GM12875 (cell line): ENCODE measurements at regions not wholly inside any gene's neighbourhood (a gene's known extent, or its start where the extent isn't known, plus 50 kb on each side); places are given as distances from the start of the nearest gene placed in this dataset.

Experiments
- H3K4me3 ChIP-seq: one replicate; pipeline ENCODE4 v1.5.1; 2011; ENCODE audit warnings: low read depth, low read length, control low read depth
- TF ChIP-seq, protein P1 (sequence below): IDR thresholded peaks from 2 replicates; pipeline ENCODE4 v1.5.1; 2011; ENCODE audit warnings: low read depth, mild to moderate bottlenecking, control low read depth, inconsistent platforms, low read length, moderate library complexity, borderline replicate concordance; ENCODE audit not compliant: insufficient read depth

DNA sequence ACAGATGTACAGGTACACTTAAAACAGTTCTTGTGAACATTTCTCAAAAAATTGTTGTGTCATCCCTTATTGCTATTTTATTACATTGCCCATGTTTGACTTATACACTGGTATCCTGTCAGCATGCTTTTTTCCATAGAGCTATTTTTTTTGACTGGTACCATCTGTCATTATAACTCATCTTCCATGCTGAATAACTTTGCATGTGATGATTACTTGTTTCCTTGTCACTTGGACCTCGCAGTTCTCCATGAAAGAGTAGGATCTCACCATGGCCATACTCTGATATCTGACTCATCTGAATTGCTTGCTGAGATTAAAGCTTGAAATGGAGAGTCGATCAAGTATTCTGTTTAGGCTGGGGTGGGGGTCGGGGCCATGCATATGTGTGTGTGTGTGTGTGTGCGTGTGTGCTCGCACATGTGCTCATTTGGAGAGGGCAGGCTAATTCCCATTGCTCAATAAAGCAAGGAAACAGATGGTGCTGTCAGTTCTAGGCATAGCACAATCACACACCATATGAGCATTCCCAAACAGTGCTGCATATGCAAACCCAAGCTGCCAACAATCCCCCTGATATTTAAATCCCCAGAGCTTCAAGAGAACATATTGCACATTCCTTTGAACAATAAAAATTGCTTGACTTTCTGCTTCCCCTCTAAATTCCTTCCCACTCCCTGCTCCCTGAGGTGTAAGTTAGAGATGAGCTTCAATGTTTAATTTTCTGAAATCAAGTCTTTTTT lies 62.9 kb downstream of the NHLRC3 start:
- TF ChIP-seq, protein P1, sequence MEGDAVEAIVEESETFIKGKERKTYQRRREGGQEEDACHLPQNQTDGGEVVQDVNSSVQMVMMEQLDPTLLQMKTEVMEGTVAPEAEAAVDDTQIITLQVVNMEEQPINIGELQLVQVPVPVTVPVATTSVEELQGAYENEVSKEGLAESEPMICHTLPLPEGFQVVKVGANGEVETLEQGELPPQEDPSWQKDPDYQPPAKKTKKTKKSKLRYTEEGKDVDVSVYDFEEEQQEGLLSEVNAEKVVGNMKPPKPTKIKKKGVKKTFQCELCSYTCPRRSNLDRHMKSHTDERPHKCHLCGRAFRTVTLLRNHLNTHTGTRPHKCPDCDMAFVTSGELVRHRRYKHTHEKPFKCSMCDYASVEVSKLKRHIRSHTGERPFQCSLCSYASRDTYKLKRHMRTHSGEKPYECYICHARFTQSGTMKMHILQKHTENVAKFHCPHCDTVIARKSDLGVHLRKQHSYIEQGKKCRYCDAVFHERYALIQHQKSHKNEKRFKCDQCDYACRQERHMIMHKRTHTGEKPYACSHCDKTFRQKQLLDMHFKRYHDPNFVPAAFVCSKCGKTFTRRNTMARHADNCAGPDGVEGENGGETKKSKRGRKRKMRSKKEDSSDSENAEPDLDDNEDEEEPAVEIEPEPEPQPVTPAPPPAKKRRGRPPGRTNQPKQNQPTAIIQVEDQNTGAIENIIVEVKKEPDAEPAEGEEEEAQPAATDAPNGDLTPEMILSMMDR: no peak
- no peak overlapping the region for H3K4me3 ChIP-seq

DNA sequence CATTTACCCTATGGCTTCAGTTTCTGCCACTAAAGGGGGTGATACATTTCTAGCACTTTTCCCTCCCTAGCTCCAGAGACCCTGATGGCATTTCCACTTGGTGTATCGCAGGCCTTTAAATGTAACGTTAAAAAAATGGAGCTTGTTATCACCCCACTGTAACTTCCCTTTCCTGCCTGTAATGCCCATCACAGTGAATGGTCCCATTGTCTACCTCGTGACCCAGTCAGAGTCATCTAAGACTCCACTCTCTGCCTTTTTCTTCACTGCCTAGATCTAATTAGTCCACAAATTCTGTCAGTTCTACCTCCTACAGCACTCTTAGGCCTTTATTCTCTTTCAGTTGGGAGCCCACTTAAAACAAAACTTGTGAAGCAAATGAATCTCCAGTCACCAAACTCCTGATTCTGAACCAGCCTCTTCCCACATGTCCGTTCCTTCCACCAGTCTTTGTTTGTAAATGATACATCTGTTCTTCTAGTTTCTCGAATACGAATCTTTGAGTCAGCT lies 64.8 kb downstream of the NHLRC3 start:
- TF ChIP-seq, protein P1: no peak
- no peak overlapping the region for H3K4me3 ChIP-seq

DNA sequence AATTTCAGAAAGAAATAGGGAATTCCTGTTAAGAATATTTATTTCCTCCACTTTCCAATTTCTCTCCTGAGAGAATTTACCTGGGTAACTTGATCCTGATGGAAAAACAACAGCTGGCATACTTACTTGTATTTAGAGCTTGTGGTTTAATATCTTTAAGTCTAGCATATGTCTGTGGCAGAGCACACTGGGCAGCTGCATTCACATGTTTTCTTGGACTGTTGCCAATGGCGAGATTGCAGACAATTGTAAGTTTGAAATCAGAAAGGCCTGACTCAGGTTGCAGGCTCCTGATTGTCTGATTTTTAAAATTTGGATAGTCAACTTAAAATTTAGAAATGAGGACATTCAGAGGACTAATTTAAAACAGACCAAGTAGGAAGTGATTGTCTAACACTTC lies 66.9 kb downstream of the NHLRC3 start:
- TF ChIP-seq, protein P1: no peak
- no peak overlapping the region for H3K4me3 ChIP-seq

DNA sequence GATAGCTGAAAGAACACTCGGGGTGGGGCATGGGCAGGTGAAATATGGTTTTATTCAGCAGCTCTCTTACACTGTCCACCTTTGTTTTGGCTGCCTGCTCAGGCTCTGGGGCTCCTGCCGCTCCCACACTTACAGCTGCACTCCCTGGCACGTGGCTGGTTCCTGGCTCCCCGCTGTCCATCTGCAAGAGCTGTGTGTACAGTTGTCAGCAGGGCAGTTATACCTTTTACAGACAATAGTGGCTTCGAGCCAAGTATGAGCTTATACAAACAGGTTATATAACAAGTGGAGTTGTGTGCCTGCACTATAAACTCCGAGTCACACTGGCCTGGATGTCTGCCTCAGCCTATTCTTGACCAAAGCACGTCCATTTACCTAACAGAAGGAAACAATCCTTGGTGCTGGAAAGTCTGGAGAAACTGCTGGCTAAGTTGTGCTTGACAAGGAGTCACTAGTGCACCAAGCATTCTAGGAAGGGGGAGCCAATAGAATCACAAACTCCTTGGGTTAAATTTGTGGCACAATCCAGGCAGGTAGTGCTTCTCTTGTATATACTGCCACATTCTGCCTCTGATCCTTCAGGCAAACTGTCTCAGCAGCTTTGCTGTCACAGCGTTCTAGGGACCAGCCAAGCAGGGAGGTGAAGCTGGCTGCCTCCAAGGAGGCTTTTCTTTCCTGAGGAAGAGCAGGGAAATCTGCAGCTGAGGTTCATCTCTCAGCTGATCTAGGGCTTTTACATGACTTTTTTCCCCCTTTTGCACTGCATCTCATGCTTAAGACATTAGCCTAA lies 68.2 kb downstream of the NHLRC3 start:
- H3K4me3 ChIP-seq: no peak overlapping the region
- TF ChIP-seq, protein P1: no peak

DNA sequence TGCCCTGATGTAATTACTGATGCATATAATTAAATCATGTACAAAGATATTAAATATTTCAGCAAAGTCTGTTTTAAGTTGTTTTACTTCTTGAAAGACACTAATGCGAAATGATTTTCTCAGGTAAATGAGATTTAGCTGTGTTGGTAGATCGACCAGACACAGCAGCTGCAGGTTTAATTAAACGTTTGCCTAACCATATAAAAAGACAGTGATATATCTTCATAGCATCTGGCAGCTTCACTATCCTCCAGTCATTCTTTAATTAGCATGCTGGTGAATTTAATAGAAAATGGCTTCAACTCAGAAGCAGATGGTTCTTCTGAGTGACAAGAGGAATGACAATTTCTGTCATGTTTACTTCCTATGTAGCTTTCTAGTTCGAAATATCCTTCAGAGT lies 69.3 kb downstream of the NHLRC3 start:
- TF ChIP-seq, protein P1: no peak
- H3K4me3 ChIP-seq: no peak overlapping the region

DNA sequence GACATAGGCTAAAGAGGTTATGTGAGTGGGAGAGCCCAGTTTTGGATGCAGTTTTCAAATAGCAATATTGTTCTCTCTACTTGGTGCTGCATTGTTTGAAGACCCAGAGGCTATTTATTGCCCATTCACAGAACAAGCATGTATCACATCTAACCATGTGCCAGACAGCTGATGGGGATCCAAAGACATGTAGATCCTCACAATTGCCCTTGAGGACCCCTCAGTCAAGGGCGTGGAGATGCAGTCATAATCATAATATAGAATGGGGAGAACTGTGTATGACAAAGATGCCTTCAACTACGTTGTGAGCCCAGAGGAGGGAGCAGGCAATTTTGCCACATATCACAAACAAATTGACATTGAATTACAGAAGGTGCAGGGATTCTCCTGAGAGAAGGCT lies 70.5 kb downstream of the NHLRC3 start:
- TF ChIP-seq, protein P1: no peak
- no peak overlapping the region for H3K4me3 ChIP-seq
